SK-N-SH (cell line): ENCODE measurements at regions not wholly inside any gene's neighbourhood (a gene's known extent, or its start where the extent isn't known, plus 50 kb on each side); places are given as distances from the start of the nearest gene placed in this dataset.

Experiments used
- CTCF ChIA-PET: fragments of 300-600, 350-600 bp; formaldehyde crosslinking; extraction: SDS; loops from one replicate; lab custom pipeline; 2021; lab: Yijun Ruan, JAX
- POLR2A ChIA-PET: fragments of 350-600 bp; sonication (Branson Sonifier 250); formaldehyde crosslinking; extraction: SDS; loops from one replicate; lab custom pipeline; 2020; ENCODE audit warnings: antibody characterized with exemption, inconsistent platforms; lab: Yijun Ruan, JAX
- DNase-seq: peaks from one replicate; pipeline ENCODE4 v3.0.0; 2012
- H2AFZ ChIP-seq: fragments of 200-600 bp; sonication (generic); 2 replicates; pipeline ENCODE4 v1.8.1; 2016; ENCODE audit warnings: antibody characterized with exemption, mild to moderate bottlenecking, low read depth
- H3F3A ChIP-seq: fragments of 200-600 bp; sonication (generic); replicated peaks from 2 replicates; pipeline ENCODE3; 2016; ENCODE audit warnings: antibody characterized with exemption, mild to moderate bottlenecking; ENCODE audit not compliant: insufficient read depth
- H3K27ac ChIP-seq, 2 experiments: fragments of 200-500 bp in 1 of 2; fragments of 200-600 bp in 1 of 2; sonication (Bioruptor generic) in 1 of 2; sonication (generic), shearing (Covaris generic) in 1 of 2; 2 replicates each; pipeline versions ENCODE4 v1.5.1 to v1.6.1; 2014 to 2016; ENCODE audit warnings: low read depth in 2 of 2, inconsistent platforms in 1 of 2, low read length in 1 of 2, mild to moderate bottlenecking in 1 of 2, mixed read lengths in 1 of 2
- H3K27me3 ChIP-seq: fragments of 200-600 bp; sonication (generic), shearing (Covaris generic); 2 replicates; pipeline ENCODE4 v1.6.1; 2016; ENCODE audit warnings: mixed run types; ENCODE audit not compliant: insufficient read depth
- H3K36me3 ChIP-seq, 2 experiments: fragments of 200-500 bp in 1 of 2; fragments of 200-600 bp in 1 of 2; sonication (Bioruptor generic) in 1 of 2; sonication (generic) in 1 of 2; replicated peaks in 1 of 2; 2 replicates each; pipeline versions ENCODE3 to v1.5.1; 2014 to 2016; ENCODE audit warnings: low read length in 1 of 2, mild to moderate bottlenecking in 1 of 2; ENCODE audit not compliant: insufficient read depth in 2 of 2, control insufficient read depth in 1 of 2
- H3K4me1 ChIP-seq, 2 experiments: fragments of 200-500 bp in 1 of 2; fragments of 200-600 bp in 1 of 2; sonication (Bioruptor generic) in 1 of 2; sonication (generic), shearing (Covaris generic) in 1 of 2; 2 replicates each; pipeline versions ENCODE4 v1.5.1 to v1.6.1; 2014 to 2016; ENCODE audit warnings: low read depth in 1 of 2, low read length in 1 of 2, mixed run types in 1 of 2; ENCODE audit not compliant: insufficient read depth in 2 of 2, control insufficient read depth in 1 of 2
- H3K4me2 ChIP-seq: fragments of 200-600 bp; sonication (generic), shearing (Covaris generic); 2 replicates; pipeline ENCODE4 v1.6.1; 2017; ENCODE audit warnings: mixed run types
- H3K4me3 ChIP-seq, 2 experiments: fragments of 200-500 bp in 1 of 2; fragments of 200-600 bp in 1 of 2; sonication (Bioruptor generic) in 1 of 2; sonication (generic), shearing (Covaris generic) in 1 of 2; 2 replicates each; pipeline versions ENCODE4 v1.5.1 to v1.8.1; 2014 to 2016; ENCODE audit warnings: low read depth in 2 of 2, inconsistent platforms in 1 of 2, low read length in 1 of 2, mild to moderate bottlenecking in 1 of 2, mixed read lengths in 1 of 2, moderate library complexity in 1 of 2
- H3K79me2 ChIP-seq: fragments of 200-600 bp; sonication (generic); 2 replicates; pipeline ENCODE4 v1.8.1; 2017; ENCODE audit warnings: mild to moderate bottlenecking; ENCODE audit not compliant: insufficient read depth
- H3K9ac ChIP-seq: fragments of 200-600 bp; sonication (generic); 2 replicates; pipeline ENCODE4 v1.6.1; 2017; ENCODE audit warnings: mixed run types
- H3K9me2 ChIP-seq: fragments of 200-600 bp; sonication (generic); 2 replicates; pipeline ENCODE4 v1.6.1; 2017; ENCODE audit warnings: mixed run types
- H3K9me3 ChIP-seq: fragments of 200-600 bp; sonication (generic); 2 replicates; pipeline ENCODE4 v1.6.1; 2017; ENCODE audit warnings: mixed run types, mild to moderate bottlenecking, moderate library complexity
- H4K20me1 ChIP-seq: fragments of 200-600 bp; sonication (generic); 2 replicates; pipeline ENCODE4 v1.6.1; 2017; ENCODE audit warnings: mild to moderate bottlenecking, mixed run types; ENCODE audit not compliant: insufficient read depth
- CHD2 ChIP-seq: fragments of 150-350 bp; IDR thresholded peaks from 2 replicates; pipeline ENCODE4 v1.6.1; 2018; ENCODE audit warnings: low read length; ENCODE audit not compliant: partially characterized antibody
- ELF1 ChIP-seq: IDR thresholded peaks from 2 replicates; pipeline ENCODE4 v1.4.0; 2012
- FOXJ3 ChIP-seq: sonication (generic); formaldehyde crosslinking; IDR thresholded peaks from 2 replicates; pipeline ENCODE4 v1.5.1; 2020; ENCODE audit warnings: mild to moderate bottlenecking, missing genetic modification reagents
- FOXM1 ChIP-seq: IDR thresholded peaks from 2 replicates; pipeline ENCODE4 v1.4.0; 2012; ENCODE audit warnings: low read depth, mild to moderate bottlenecking
- GABPA ChIP-seq: IDR thresholded peaks from 2 replicates; pipeline ENCODE4 v1.4.0; 2012; ENCODE audit warnings: low read depth, mild to moderate bottlenecking
- MXI1 ChIP-seq: IDR thresholded peaks from 2 replicates; pipeline ENCODE4 v1.6.1; 2012; ENCODE audit warnings: mild to moderate bottlenecking, low read depth, low read length, improper control_type of control experiment
- NFIC ChIP-seq: IDR thresholded peaks from 2 replicates; pipeline ENCODE4 v1.4.0; 2012; ENCODE audit warnings: borderline replicate concordance
- NRF1 ChIP-seq: IDR thresholded peaks from 2 replicates; pipeline ENCODE4 v1.6.1; 2012; ENCODE audit warnings: low read depth, mild to moderate bottlenecking, low read length
- POLR2AphosphoS5 ChIP-seq: IDR thresholded peaks from 2 replicates; pipeline ENCODE4 v1.6.1; 2012; ENCODE audit warnings: low read depth, low read length
- RAD21 ChIP-seq: IDR thresholded peaks from 2 replicates; pipeline ENCODE4 v1.6.1; 2012; ENCODE audit warnings: mild to moderate bottlenecking, low read length
- RCOR1 ChIP-seq: fragments of 150-350 bp; IDR thresholded peaks from 2 replicates; pipeline ENCODE4 v1.6.1; 2017; ENCODE audit warnings: antibody characterized with exemption, low read length
- RXRA ChIP-seq: IDR thresholded peaks from 2 replicates; pipeline ENCODE4 v1.4.0; 2012; ENCODE audit warnings: low read depth, mild to moderate bottlenecking, borderline replicate concordance
- WGBS: methylation state at CpG from one replicate; pipeline ENCODE4 v1.1.6; 2017; ENCODE audit warnings: low lambda C conversion rate; 5-methylcytosine and 5-hydroxymethylcytosine counted together
- TF ChIP-seq, protein P1 (sequence below): fragments of 200-600 bp; sonication (generic); IDR thresholded peaks from 2 replicates; pipeline ENCODE4 v1.6.1; 2017; ENCODE audit warnings: antibody characterized with exemption, mild to moderate bottlenecking, moderate library complexity
- TF ChIP-seq, protein P2 (sequence below): IDR thresholded peaks from 2 replicates; pipeline ENCODE4 v1.6.1; 2012; ENCODE audit warnings: mild to moderate bottlenecking, low read depth, low read length, moderate library complexity
- TF ChIP-seq, protein P3 (sequence below): IDR thresholded peaks from 2 replicates; pipeline ENCODE4 v1.4.0; 2012; ENCODE audit warnings: low read depth, borderline replicate concordance
- TF ChIP-seq, protein P4 (sequence below): IDR thresholded peaks from 2 replicates; pipeline ENCODE4 v1.4.0; 2012; ENCODE audit warnings: low read depth, borderline replicate concordance
- TF ChIP-seq, protein P5 (sequence below): fragments of 150-350 bp; IDR thresholded peaks from 2 replicates; pipeline ENCODE4 v1.6.1; 2017; ENCODE audit warnings: antibody characterized with exemption, low read length, low read depth, borderline replicate concordance

DNA sequence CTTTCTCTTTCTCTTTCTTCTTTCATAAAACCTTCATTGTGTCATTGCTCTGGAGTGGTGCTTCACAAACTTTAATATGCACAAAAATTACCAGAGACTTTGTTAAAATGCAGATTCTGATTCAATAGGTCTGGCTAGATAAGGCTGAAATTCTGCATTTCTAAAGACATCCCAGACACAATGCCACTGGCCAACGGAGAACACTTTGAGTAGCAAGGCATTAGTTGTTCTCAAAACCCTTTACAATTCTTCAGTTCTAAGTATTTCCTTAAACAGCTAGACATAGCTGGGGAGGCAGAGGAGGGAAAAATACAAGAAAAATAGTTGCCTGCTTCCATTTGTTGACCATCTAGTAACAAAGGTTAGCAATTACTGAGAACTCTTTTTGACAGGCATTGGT, 101.8 kb upstream of the PIK3C3 start:
- no peak overlapping the region for H3K27ac ChIP-seq
- no peaks in the 10 kb centered on the region for H3K9me3 ChIP-seq
- H3K4me2 ChIP-seq, result no peak overlapping the region
- no peak for DNase-seq
- no peaks in the 10 kb centered on the region for H4K20me1 ChIP-seq
- CTCF ChIA-PET, result no interaction called here
- no peak for TF ChIP-seq MXI1
- TF ChIP-seq, protein P1, sequence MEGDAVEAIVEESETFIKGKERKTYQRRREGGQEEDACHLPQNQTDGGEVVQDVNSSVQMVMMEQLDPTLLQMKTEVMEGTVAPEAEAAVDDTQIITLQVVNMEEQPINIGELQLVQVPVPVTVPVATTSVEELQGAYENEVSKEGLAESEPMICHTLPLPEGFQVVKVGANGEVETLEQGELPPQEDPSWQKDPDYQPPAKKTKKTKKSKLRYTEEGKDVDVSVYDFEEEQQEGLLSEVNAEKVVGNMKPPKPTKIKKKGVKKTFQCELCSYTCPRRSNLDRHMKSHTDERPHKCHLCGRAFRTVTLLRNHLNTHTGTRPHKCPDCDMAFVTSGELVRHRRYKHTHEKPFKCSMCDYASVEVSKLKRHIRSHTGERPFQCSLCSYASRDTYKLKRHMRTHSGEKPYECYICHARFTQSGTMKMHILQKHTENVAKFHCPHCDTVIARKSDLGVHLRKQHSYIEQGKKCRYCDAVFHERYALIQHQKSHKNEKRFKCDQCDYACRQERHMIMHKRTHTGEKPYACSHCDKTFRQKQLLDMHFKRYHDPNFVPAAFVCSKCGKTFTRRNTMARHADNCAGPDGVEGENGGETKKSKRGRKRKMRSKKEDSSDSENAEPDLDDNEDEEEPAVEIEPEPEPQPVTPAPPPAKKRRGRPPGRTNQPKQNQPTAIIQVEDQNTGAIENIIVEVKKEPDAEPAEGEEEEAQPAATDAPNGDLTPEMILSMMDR, result no peak
- H3K4me1 ChIP-seq, result no peaks in the 10 kb centered on the region
- no peak overlapping the region for H3K9ac ChIP-seq
- POLR2A ChIA-PET, result no interaction called here
- no peak overlapping the region for H3K4me3 ChIP-seq
- no peaks in the 10 kb centered on the region for H3K27me3 ChIP-seq
- no peaks in the 10 kb centered on the region for H3K9me2 ChIP-seq
- no peak overlapping the region for H2AFZ ChIP-seq
- H3K79me2 ChIP-seq, result no peaks in the 10 kb centered on the region
- no peaks in the 10 kb centered on the region for H3K36me3 ChIP-seq
- H3F3A ChIP-seq, result no peaks in the 10 kb centered on the region
- WGBS, result 64% methylated on average over 1 of the region's 1 CpG

DNA sequence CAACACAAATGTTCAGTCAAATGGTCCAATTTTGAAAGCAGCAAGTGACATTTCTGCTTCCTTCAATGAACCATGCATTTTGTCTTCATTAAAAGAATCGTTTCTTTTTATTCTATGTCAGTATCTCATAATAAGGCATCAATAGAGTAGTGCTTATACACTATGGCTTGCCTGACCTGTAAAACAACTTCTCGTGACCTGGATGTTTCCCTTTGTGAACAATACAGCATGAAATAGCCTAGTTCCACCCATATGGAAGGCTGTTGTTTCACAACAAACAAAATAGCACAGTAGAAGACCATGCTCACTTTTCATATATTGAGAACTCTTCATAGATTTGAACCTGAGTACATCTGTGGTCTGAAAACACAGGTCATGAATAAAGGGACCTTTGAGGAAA, 104.3 kb upstream of the PIK3C3 start:
- H3K27me3 ChIP-seq, result no peaks in the 10 kb centered on the region
- no peaks in the 10 kb centered on the region for H3K9me3 ChIP-seq
- no peak overlapping the region for H3K4me2 ChIP-seq
- no peaks in the 10 kb centered on the region for H4K20me1 ChIP-seq
- WGBS, result 57% methylated on average over 2 of the region's 2 CpGs
- no peaks in the 10 kb centered on the region for H3K9me2 ChIP-seq
- no peaks in the 10 kb centered on the region for H3K36me3 ChIP-seq
- POLR2A ChIA-PET, result no interaction called here
- peaks cover 5% of the 10 kb centered on the region for H3F3A ChIP-seq
- H3K4me1 ChIP-seq, result no peaks in the 10 kb centered on the region
- no peak for DNase-seq
- no peak overlapping the region for H3K27ac ChIP-seq
- no peaks in the 10 kb centered on the region for H3K79me2 ChIP-seq
- CTCF ChIA-PET, result interaction anchor here (0.9 to 1.3 kb wide), 2 partner anchors 38 to 49 kb away, joined by 3 read pairs; no protein-coding TSS in a partner anchor
- H3K9ac ChIP-seq, result no peak overlapping the region
- H3K4me3 ChIP-seq, result no peak overlapping the region
- no peak overlapping the region for H2AFZ ChIP-seq
- no peak for TF ChIP-seq RAD21
- TF ChIP-seq CHD2, result no peak
- TF ChIP-seq, protein P1, result no peak
- TF ChIP-seq RCOR1, result no peak
- no peak for TF ChIP-seq NRF1
- TF ChIP-seq GABPA, result no peak
- TF ChIP-seq POLR2AphosphoS5, result no peak
- TF ChIP-seq FOXM1, result no peak
- no peak for TF ChIP-seq FOXJ3
- TF ChIP-seq, protein P2, sequence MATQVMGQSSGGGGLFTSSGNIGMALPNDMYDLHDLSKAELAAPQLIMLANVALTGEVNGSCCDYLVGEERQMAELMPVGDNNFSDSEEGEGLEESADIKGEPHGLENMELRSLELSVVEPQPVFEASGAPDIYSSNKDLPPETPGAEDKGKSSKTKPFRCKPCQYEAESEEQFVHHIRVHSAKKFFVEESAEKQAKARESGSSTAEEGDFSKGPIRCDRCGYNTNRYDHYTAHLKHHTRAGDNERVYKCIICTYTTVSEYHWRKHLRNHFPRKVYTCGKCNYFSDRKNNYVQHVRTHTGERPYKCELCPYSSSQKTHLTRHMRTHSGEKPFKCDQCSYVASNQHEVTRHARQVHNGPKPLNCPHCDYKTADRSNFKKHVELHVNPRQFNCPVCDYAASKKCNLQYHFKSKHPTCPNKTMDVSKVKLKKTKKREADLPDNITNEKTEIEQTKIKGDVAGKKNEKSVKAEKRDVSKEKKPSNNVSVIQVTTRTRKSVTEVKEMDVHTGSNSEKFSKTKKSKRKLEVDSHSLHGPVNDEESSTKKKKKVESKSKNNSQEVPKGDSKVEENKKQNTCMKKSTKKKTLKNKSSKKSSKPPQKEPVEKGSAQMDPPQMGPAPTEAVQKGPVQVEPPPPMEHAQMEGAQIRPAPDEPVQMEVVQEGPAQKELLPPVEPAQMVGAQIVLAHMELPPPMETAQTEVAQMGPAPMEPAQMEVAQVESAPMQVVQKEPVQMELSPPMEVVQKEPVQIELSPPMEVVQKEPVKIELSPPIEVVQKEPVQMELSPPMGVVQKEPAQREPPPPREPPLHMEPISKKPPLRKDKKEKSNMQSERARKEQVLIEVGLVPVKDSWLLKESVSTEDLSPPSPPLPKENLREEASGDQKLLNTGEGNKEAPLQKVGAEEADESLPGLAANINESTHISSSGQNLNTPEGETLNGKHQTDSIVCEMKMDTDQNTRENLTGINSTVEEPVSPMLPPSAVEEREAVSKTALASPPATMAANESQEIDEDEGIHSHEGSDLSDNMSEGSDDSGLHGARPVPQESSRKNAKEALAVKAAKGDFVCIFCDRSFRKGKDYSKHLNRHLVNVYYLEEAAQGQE, result no peak
- TF ChIP-seq, protein P3, sequence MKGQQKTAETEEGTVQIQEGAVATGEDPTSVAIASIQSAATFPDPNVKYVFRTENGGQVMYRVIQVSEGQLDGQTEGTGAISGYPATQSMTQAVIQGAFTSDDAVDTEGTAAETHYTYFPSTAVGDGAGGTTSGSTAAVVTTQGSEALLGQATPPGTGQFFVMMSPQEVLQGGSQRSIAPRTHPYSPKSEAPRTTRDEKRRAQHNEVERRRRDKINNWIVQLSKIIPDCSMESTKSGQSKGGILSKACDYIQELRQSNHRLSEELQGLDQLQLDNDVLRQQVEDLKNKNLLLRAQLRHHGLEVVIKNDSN, result no peak
- TF ChIP-seq NFIC, result no peak
- TF ChIP-seq, protein P4, sequence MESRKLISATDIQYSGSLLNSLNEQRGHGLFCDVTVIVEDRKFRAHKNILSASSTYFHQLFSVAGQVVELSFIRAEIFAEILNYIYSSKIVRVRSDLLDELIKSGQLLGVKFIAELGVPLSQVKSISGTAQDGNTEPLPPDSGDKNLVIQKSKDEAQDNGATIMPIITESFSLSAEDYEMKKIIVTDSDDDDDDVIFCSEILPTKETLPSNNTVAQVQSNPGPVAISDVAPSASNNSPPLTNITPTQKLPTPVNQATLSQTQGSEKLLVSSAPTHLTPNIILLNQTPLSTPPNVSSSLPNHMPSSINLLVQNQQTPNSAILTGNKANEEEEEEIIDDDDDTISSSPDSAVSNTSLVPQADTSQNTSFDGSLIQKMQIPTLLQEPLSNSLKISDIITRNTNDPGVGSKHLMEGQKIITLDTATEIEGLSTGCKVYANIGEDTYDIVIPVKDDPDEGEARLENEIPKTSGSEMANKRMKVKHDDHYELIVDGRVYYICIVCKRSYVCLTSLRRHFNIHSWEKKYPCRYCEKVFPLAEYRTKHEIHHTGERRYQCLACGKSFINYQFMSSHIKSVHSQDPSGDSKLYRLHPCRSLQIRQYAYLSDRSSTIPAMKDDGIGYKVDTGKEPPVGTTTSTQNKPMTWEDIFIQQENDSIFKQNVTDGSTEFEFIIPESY, result no peak
- no peak for TF ChIP-seq RXRA
- TF ChIP-seq, protein P5, sequence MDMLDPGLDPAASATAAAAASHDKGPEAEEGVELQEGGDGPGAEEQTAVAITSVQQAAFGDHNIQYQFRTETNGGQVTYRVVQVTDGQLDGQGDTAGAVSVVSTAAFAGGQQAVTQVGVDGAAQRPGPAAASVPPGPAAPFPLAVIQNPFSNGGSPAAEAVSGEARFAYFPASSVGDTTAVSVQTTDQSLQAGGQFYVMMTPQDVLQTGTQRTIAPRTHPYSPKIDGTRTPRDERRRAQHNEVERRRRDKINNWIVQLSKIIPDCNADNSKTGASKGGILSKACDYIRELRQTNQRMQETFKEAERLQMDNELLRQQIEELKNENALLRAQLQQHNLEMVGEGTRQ, result no peak
- TF ChIP-seq ELF1, result no peak
